MM.1S (cell line): ENCODE measurements at regions not wholly inside any gene's neighbourhood (a gene's known extent, or its start where the extent isn't known, plus 50 kb on each side); places are given as distances from the start of the nearest gene placed in this dataset.

Experiments used
- CTCF ChIP-seq: fragments of 300-600 bp; sonication (generic); IDR thresholded peaks from 2 replicates; pipeline ENCODE4 v1.5.1; 2016; ENCODE audit warnings: antibody characterized with exemption, low read length, mixed read lengths
- EZH2 ChIP-seq: fragments of 300-600 bp; sonication (generic); optimal IDR thresholded peaks from 2 replicates; pipeline ENCODE3; 2017; ENCODE audit warnings: low read depth, mild to moderate bottlenecking, antibody characterized with exemption, low read length, mixed read lengths

- TF ChIP-seq EZH2, result no peak
- TF ChIP-seq CTCF, result peak; percentile 18; the same call in 1 of the 2 replicates
Measured at GRCh38 chr6:95133578-95133977, 443.8 kb upstream of the MANEA start.
